ENCODE measurements at regions not wholly inside any gene's neighbourhood (a gene's known extent, or its start where the extent isn't known, plus 50 kb on each side); places are given as distances from the start of the nearest gene placed in this dataset.

- Mint-ChIP-seq H3K4me1 (no peaks in the 10 kb centered on the region), H3K4me3 (no peak overlapping the region), H3K36me3 (ENCODE audit: low read depth) (no peaks in the 10 kb centered on the region), H3K27me3 (ENCODE audit: low read depth) (peaks cover 4% of the 10 kb centered on the region), H3K9me3 (no peaks in the 10 kb centered on the region), H3K27ac (no peak overlapping the region)
- TF ChIP-seq, protein P1, sequence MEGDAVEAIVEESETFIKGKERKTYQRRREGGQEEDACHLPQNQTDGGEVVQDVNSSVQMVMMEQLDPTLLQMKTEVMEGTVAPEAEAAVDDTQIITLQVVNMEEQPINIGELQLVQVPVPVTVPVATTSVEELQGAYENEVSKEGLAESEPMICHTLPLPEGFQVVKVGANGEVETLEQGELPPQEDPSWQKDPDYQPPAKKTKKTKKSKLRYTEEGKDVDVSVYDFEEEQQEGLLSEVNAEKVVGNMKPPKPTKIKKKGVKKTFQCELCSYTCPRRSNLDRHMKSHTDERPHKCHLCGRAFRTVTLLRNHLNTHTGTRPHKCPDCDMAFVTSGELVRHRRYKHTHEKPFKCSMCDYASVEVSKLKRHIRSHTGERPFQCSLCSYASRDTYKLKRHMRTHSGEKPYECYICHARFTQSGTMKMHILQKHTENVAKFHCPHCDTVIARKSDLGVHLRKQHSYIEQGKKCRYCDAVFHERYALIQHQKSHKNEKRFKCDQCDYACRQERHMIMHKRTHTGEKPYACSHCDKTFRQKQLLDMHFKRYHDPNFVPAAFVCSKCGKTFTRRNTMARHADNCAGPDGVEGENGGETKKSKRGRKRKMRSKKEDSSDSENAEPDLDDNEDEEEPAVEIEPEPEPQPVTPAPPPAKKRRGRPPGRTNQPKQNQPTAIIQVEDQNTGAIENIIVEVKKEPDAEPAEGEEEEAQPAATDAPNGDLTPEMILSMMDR (IDR thresholded peaks at IDR 0.05; ENCODE audit: unreplicated experiment in 3 of 3) = no peak
These were observed 168.9 kb downstream of the ID4 start for GRCh38 chr6:20006037-20006436.

- Mint-ChIP-seq H3K9me3 (no peaks in the 10 kb centered on the region), H3K4me1 (no peaks in the 10 kb centered on the region), H3K27ac (no peak overlapping the region), H3K36me3 (ENCODE audit: low read depth) (no peaks in the 10 kb centered on the region), H3K4me3 (no peak overlapping the region), H3K27me3 (ENCODE audit: low read depth) (peaks cover 3% of the 10 kb centered on the region)
- TF ChIP-seq, protein P1 (IDR thresholded peaks at IDR 0.05; ENCODE audit: unreplicated experiment in 3 of 3) = no peak
These were observed 171.0 kb downstream of the ID4 start for GRCh38 chr6:20008131-20008530.

- H3K36me3 Mint-ChIP-seq (ENCODE audit: low read depth) = no peaks in the 10 kb centered on the region
- no peak overlapping the region for H3K4me3 Mint-ChIP-seq
- no peak overlapping the region for H3K27ac Mint-ChIP-seq
- H3K4me1 Mint-ChIP-seq = no peaks in the 10 kb centered on the region
- TF ChIP-seq, protein P1 (IDR thresholded peaks at IDR 0.05; ENCODE audit: unreplicated experiment in 3 of 3) = no peak
- peaks cover 8% of the 10 kb centered on the region for H3K27me3 Mint-ChIP-seq (ENCODE audit: low read depth)
- no peaks in the 10 kb centered on the region for H3K9me3 Mint-ChIP-seq
These were observed 176.1 kb downstream of the ID4 start for GRCh38 chr6:20013066-20013861.

DNA sequence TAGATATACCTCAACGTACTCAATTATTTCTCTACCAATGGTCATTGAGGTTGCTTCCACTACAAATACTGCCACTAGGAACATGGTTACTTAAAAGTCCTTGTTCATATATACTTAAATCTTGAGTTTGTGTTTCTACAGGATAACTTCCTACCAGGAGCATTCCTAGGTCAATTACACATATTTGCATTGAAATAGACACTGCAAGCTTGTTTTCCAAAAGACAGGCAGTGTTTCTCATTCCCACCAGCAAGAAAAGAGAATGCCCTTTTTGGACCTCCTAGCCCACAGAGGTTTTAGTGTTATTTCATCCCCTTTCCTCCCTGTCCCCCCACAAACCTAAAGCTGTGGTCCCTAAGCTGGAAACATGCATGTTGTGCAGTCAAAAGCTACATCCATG, 177.3 kb downstream of the ID4 start:
- no peak overlapping the region for H3K4me3 Mint-ChIP-seq
- no peaks in the 10 kb centered on the region for H3K4me1 Mint-ChIP-seq
- TF ChIP-seq, protein P1 (IDR thresholded peaks at IDR 0.05; ENCODE audit: unreplicated experiment in 3 of 3) = no peak
- H3K27me3 Mint-ChIP-seq (ENCODE audit: low read depth) = peaks cover 8% of the 10 kb centered on the region
- H3K9me3 Mint-ChIP-seq = no peaks in the 10 kb centered on the region
- no peaks in the 10 kb centered on the region for H3K36me3 Mint-ChIP-seq (ENCODE audit: low read depth)
- H3K27ac Mint-ChIP-seq = no peak overlapping the region

DNA sequence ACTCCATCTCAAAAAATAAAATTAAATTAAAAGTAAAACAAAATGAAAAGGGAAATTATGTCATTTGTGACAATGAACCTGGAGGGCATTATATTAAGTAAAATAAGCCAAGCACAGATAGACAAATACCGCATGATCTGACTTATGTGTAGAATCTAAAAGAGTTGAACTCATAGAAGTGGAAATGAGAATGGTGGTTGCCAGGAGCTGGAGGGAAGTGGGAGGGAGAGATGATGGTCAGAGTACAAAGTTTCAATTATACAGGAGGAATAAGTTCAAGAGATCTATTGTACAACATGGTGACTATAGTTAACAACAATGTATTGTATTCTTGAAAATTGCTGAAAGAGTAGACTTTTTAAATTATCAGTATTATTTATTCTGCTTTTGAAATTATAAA, 183.4 kb downstream of the ID4 start:
- no peaks in the 10 kb centered on the region for H3K36me3 Mint-ChIP-seq (ENCODE audit: low read depth)

More for the DNA sequence above, 183.4 kb downstream of the ID4 start:
- Mint-ChIP-seq H3K4me1 (no peaks in the 10 kb centered on the region), H3K4me3 (no peak overlapping the region), H3K27ac (no peak overlapping the region), H3K9me3 (no peaks in the 10 kb centered on the region), H3K27me3 (ENCODE audit: low read depth) (no peaks in the 10 kb centered on the region)
- TF ChIP-seq, protein P1 (IDR thresholded peaks at IDR 0.05; ENCODE audit: unreplicated experiment in 3 of 3) = no peak
